Stimulated activated CD4-positive, alpha-beta T cell treated with anti-CD3 and anti-CD28 coated beads, TNF-alpha, amount 100 ng/mL, for 1 hour (primary cell): ENCODE measurements at regions not wholly inside any gene's neighbourhood (a gene's known extent, or its start where the extent isn't known, plus 50 kb on each side); places are given as distances from the start of the nearest gene placed in this dataset.

Source experiments
- DNase-seq, 3 donors: peaks; one replicate each; pipeline ENCODE4 v3.0.0-alpha.2; 2020; ENCODE audit warnings: low read depth in 3 of 3, low spot score in 1 of 3

- no peak for DNase-seq
Observed at GRCh38 chr3:127377801-127378655, 90.2 kb upstream of the PRR20G start.

GRCh38 chr3:127375151-127375930, 87.5 kb upstream of the PRR20G start:
- no peak for DNase-seq

- no peak for DNase-seq
Observed at GRCh38 chr3:127374086-127375010, 86.5 kb upstream of the PRR20G start.

- DNase-seq: no peak
Observed at GRCh38 chr3:127373441-127374085, 85.7 kb upstream of the PRR20G start.

GRCh38 chr3:127371846-127372245, 84.0 kb upstream of the PRR20G start:
- DNase-seq: no peak

GRCh38 chr3:127371334-127371733, 83.5 kb upstream of the PRR20G start:
- DNase-seq: no peak

GRCh38 chr3:127370906-127371305, 83.1 kb upstream of the PRR20G start:
- DNase-seq: no peak

GRCh38 chr3:127369356-127369935, 81.6 kb upstream of the PRR20G start:
- no peak for DNase-seq

GRCh38 chr3:127368186-127369032, 80.6 kb upstream of the PRR20G start:
- DNase-seq: no peak

GRCh38 chr3:127367593-127367992, 79.7 kb upstream of the PRR20G start:
- DNase-seq: no peak

- no peak for DNase-seq
Observed at GRCh38 chr3:127366383-127366782, 78.5 kb upstream of the PRR20G start.

GRCh38 chr3:127365163-127365798, 77.4 kb upstream of the PRR20G start:
- DNase-seq: no peak

GRCh38 chr3:127363891-127364290, 76.0 kb upstream of the PRR20G start:
- DNase-seq: no peak

- no peak for DNase-seq
Observed at GRCh38 chr3:127363171-127363570, 75.3 kb upstream of the PRR20G start.

- no peak for DNase-seq
Observed at GRCh38 chr3:127360647-127361046, 72.8 kb upstream of the PRR20G start.

- DNase-seq: no peak
Observed at GRCh38 chr3:127358641-127359040, 70.8 kb upstream of the PRR20G start.

GRCh38 chr3:127356381-127356780, 68.5 kb upstream of the PRR20G start:
- no peak for DNase-seq

- DNase-seq: no peak
Observed at GRCh38 chr3:127354761-127355160, 66.9 kb upstream of the PRR20G start.

- no peak for DNase-seq
Observed at GRCh38 chr3:127352612-127353011, 64.8 kb upstream of the PRR20G start.
